ENCODE measurements at regions not wholly inside any gene's neighbourhood (a gene's known extent, or its start where the extent isn't known, plus 50 kb on each side); places are given as distances from the start of the nearest gene placed in this dataset.
"Not testable (repeated sequence)": the region's sequence is repeated elsewhere in the genome, so short reads cannot be mapped to it uniquely, and the experiment has no call there.

DNA sequence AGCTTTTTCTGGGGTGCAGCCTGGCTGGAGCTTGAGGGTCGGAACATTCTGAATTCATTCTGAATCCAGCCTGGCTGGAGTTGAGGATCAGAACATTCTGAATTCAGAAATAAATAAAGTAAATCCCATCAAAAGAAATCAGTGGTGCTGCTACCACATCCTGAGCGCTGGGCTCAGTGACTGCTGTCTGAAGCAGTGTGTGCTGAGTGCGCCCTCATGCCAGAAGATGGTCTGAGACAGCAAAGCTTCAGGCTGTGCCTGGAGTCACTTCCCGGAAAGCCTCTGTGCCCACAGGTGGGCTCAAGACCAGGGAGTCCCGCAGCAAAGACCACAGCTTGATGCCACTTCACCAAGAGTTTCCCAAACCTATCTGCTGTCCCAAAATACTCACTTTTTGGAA is 187.9 kb downstream of the VAPA start:
- peaks cover 8% of the 10 kb centered on the region; the same call in 1 of the 2 replicates for H3K9me1 ChIP-seq (ENCODE audit: insufficient read depth, low read length)
- dilution Hi-C loops (cut with HindIII; ENCODE audit: low sequenced_read_pairs, unreplicated experiment), result no loop called here
- intact Hi-C loops (cut with micrococcal nuclease), result loop anchor here (10.0 kb wide), 1 partner anchor 1087 kb away; no protein-coding TSS in a partner anchor
- H3K23ac ChIP-seq (ENCODE audit: low read depth, low read length), result no peak overlapping the region
- POLR2A ChIA-PET (ENCODE audit: unreplicated experiment), result no interaction called here
- no peak for TF ChIP-seq SMC3 (IDR thresholded peaks at IDR 0.05; ENCODE audit: low read depth, low read length)
- TF ChIP-seq MAZ (IDR thresholded peaks at IDR 0.05; ENCODE audit: borderline replicate concordance, low read depth, low read length), result no peak
- TF ChIP-seq NFE2L2 (IDR thresholded peaks at IDR 0.05; ENCODE audit: low read depth, low read length), result no peak
- TF ChIP-seq RFX5 (IDR thresholded peaks at IDR 0.05; ENCODE audit: low read depth, low read length), result no peak
- no peak for TF ChIP-seq MXI1 (IDR thresholded peaks at IDR 0.05; ENCODE audit: borderline replicate concordance, low read depth, low read length)
- TF ChIP-seq BHLHE40 (IDR thresholded peaks at IDR 0.05; ENCODE audit: low read depth, low read length), result no peak
- no peak for TF ChIP-seq RCOR1 (IDR thresholded peaks at IDR 0.05; ENCODE audit: insufficient replicate concordance, low read length)
- TF ChIP-seq CEBPB (IDR thresholded peaks at IDR 0.05; ENCODE audit: low read depth, low read length), result no peak
- no peak for TF ChIP-seq FOS (IDR thresholded peaks at IDR 0.05; ENCODE audit: low read depth, low read length)
- no peak overlapping the region for H2BK5ac ChIP-seq (ENCODE audit: low read depth, low read length, poor library complexity, severe bottlenecking)
- no peak overlapping the region for H3K9ac ChIP-seq (ENCODE audit: low read depth, low read length)
- no peak overlapping the region for H2BK15ac ChIP-seq (ENCODE audit: low read depth, low read length)
- no peak overlapping the region for H2AK9ac ChIP-seq (replicated peaks; ENCODE audit: low read depth, low read length, poor library complexity)
- H4K8ac ChIP-seq (ENCODE audit: low read depth in 2 of 2, low read length in 2 of 2), result no peak overlapping the region
- H3K36me3 ChIP-seq (ENCODE audit: control insufficient read depth, insufficient read depth, low read length), result no peaks in the 10 kb centered on the region
- BruUV-seq (replicated peaks), result no TSS peak
- in situ Hi-C loops (cut with MboI; ENCODE audit: low sequenced_read_pairs), result no loop called here
- no peak overlapping the region for H3K4me3 ChIP-seq (ENCODE audit: insufficient read depth, low read depth, low read length)
- H3K79me1 ChIP-seq (ENCODE audit: low read depth in 1 of 2, low read length in 2 of 2), result no peaks in the 10 kb centered on the region
- H3K18ac ChIP-seq (ENCODE audit: low read depth, low read length), result no peak overlapping the region
- H3K4ac ChIP-seq (ENCODE audit: low read depth, low read length), result no peak overlapping the region
- no peak overlapping the region for H2BK20ac ChIP-seq (ENCODE audit: low read depth, low read length)
- no peak overlapping the region for H4K5ac ChIP-seq (ENCODE audit: low read depth, low read length)
- peaks cover 15% of the 10 kb centered on the region for H3K27me3 ChIP-seq (ENCODE audit: control insufficient read depth, insufficient read depth, low read length)
- peaks cover 5% of the 10 kb centered on the region; the same call in 1 of the 2 replicates for H3K4me1 ChIP-seq (ENCODE audit: control insufficient read depth, insufficient read depth, low read length)
- H3K9me3 ChIP-seq (ENCODE audit: control insufficient read depth, insufficient read depth, low read length), result peaks cover 6% of the 10 kb centered on the region; the same call in 1 of the 2 replicates
- no peak overlapping the region for H2BK120ac ChIP-seq (ENCODE audit: low read depth, low read length)
- no peak overlapping the region for H3K4me2 ChIP-seq (ENCODE audit: low read depth, low read length)
- H3K27ac ChIP-seq (ENCODE audit: insufficient read depth, low read length), result no peak overlapping the region
- H2AK5ac ChIP-seq (ENCODE audit: low read depth, low read length), result no peak overlapping the region
- WGBS, 2 experiments (ENCODE audit: extremely low coverage in 2 of 2, insufficient read length in 1 of 2), result no CpG with 5 or more reads among the region's 5 CpGs
- no peak overlapping the region for H2AFZ ChIP-seq (replicated peaks; ENCODE audit: low read length, poor library complexity)
- H3K56ac ChIP-seq (ENCODE audit: extremely low read depth, insufficient read depth, low read length), result no peak overlapping the region
- DNase-seq (no peak), ATAC-seq (ENCODE audit: low read depth) (no peak)
- H4K91ac ChIP-seq (ENCODE audit: insufficient read depth, low read depth, low read length), result no peak overlapping the region
- no peak overlapping the region for H3K14ac ChIP-seq (replicated peaks; ENCODE audit: low read depth, low read length)
- CTCF ChIA-PET, result no interaction called here
- no peaks in the 10 kb centered on the region for H4K20me1 ChIP-seq (ENCODE audit: insufficient read depth, low read length)

DNA sequence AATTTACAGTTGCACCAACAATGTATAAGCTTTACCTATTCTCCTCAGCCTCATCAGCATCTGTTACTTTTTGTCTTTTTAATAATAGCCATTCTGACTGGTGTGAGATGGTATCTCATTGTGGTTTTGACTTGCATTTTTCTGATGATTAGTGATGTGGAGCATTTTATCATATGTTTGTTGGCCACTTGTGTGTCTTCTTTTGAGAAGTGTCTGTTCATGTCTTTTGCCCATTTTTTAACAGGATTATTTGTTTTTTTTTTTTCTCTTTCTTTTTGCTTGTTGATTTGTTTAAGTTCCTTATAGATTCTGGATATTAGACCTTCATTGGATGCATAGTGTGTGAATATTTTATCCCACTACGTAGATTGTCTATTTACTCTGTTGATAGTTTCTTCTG is 191.3 kb downstream of the VAPA start:
- H4K20me1 ChIP-seq (ENCODE audit: insufficient read depth, low read length); H3K23ac ChIP-seq (ENCODE audit: low read depth, low read length); H3K14ac ChIP-seq (replicated peaks; ENCODE audit: low read depth, low read length); ATAC-seq (ENCODE audit: low read depth); H2AK9ac ChIP-seq (replicated peaks; ENCODE audit: low read depth, low read length, poor library complexity); H3K27ac ChIP-seq (ENCODE audit: insufficient read depth, low read length); H3K4me2 ChIP-seq (ENCODE audit: low read depth, low read length); H3K9ac ChIP-seq (ENCODE audit: low read depth, low read length); H3K4ac ChIP-seq (ENCODE audit: low read depth, low read length); H2AK5ac ChIP-seq (ENCODE audit: low read depth, low read length); H3K4me1 ChIP-seq (ENCODE audit: control insufficient read depth, insufficient read depth, low read length); H3K4me3 ChIP-seq (ENCODE audit: insufficient read depth, low read depth, low read length); BruUV-seq (replicated peaks); H4K5ac ChIP-seq (ENCODE audit: low read depth, low read length); H2AFZ ChIP-seq (replicated peaks; ENCODE audit: low read length, poor library complexity); H3K9me3 ChIP-seq (ENCODE audit: control insufficient read depth, insufficient read depth, low read length); H3K9me1 ChIP-seq (ENCODE audit: insufficient read depth, low read length); H2BK120ac ChIP-seq (ENCODE audit: low read depth, low read length); H4K8ac ChIP-seq (ENCODE audit: low read depth in 2 of 2, low read length in 2 of 2); H2BK15ac ChIP-seq (ENCODE audit: low read depth, low read length); H3K18ac ChIP-seq (ENCODE audit: low read depth, low read length); POLR2A ChIA-PET (ENCODE audit: unreplicated experiment); H2BK5ac ChIP-seq (ENCODE audit: low read depth, low read length, poor library complexity, severe bottlenecking); in situ Hi-C loops (cut with MboI; ENCODE audit: low sequenced_read_pairs); H3K79me1 ChIP-seq (ENCODE audit: low read depth in 1 of 2, low read length in 2 of 2); H2BK20ac ChIP-seq (ENCODE audit: low read depth, low read length); dilution Hi-C loops (cut with HindIII; ENCODE audit: low sequenced_read_pairs, unreplicated experiment); DNase-seq; H3K36me3 ChIP-seq (ENCODE audit: control insufficient read depth, insufficient read depth, low read length); H4K91ac ChIP-seq (ENCODE audit: insufficient read depth, low read depth, low read length); H3K56ac ChIP-seq (ENCODE audit: extremely low read depth, insufficient read depth, low read length); CTCF ChIA-PET: not testable (repeated sequence)
- intact Hi-C loops (cut with micrococcal nuclease), result loop anchor here (10.0 kb wide), 1 partner anchor 1090 kb away; no protein-coding TSS in a partner anchor
- H3K27me3 ChIP-seq (ENCODE audit: control insufficient read depth, insufficient read depth, low read length), result peaks cover 13% of the 10 kb centered on the region
- no CpG with 5 or more reads among the region's 1 CpG for WGBS, 2 experiments (ENCODE audit: extremely low coverage in 2 of 2, insufficient read length in 1 of 2)

Data from IMR-90 (cell line).